GM18861 (cell line): ENCODE measurements at regions not wholly inside any gene's neighbourhood (a gene's known extent, or its start where the extent isn't known, plus 50 kb on each side); places are given as distances from the start of the nearest gene placed in this dataset.

Experiments
- ATAC-seq: cut with Tn5 transposase; IDR thresholded peaks from one replicate; pipeline ENCODE4 v1.9.1; 2021; ENCODE audit not compliant: unreplicated experiment

DNA sequence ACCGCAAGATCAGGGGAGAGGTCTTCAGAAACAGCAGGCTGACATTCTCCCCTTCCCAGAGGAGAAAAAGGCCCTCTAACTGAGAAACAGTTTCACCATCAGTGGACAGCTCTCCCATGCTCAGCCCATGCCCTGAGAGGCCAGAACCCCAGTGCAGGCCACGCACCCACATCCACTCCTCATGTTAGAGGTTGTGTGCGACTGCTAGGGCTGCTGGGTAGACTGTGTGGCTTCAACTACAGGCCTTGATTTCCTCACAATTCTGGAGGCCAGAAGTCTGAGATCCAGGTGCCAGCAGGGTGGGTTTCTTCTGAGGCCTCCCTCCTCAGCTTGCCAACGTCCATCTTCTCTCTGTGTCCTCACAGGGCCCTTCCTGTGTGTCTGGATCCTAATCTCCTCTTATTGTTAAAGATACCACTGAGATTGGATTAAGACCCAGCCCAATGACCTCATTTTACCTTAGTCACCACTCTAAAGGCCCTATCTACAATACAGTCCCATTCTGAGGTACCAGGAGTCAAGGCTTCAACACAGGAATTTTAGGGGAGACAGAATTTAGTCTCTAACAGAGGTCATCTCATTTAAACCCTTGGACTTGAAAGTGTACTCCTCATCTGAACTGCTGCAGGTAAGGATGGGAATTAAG, 67.7 kb upstream of the CD93 start:
- no peak for ATAC-seq

DNA sequence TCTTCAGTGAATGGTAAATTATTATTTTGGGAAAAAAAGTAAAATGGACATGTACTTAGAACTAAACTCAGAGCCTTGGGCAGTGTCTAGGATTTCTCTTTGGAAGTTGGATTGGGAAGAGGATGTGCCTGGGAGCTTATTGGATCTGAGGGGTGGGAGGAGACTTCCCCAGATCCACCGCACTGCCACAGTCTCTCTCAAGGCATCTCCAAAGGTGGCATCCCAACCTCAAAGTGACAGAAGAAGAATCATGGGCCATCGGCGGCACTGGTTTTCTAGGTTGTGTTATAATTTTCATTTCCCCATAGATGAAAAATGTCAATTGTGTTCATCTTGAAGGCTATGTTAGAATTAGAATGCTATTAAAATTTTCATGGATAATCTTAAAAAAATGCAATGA, 66.8 kb upstream of the CD93 start:
- ATAC-seq: no peak

DNA sequence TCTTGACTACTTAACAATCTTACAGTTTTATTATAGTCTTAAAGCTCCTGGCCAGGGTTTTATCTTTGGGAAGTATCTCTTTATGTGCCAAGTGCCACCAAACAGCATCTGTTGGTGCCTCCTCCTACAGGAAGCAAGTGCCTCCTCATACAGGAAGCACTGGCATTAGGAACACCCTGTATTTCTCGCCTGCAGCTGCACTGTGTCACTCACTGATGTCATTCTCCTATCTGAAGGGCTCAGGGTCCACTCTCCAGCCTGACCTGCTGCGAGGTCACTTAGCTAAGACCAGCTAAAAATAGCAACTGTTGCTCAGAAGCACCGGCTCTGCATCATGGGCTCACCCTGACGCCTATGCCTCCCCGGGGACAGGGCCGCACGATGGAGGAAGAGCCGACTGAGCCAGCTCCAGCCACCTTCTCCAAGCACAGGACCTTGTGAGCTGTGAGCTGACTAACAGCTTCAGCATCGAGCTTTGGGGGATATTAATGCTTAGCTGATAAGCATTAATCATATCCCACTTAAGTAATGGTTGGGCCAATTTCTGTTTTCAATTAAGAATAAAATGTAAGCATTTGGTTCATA, 66.3 kb upstream of the CD93 start:
- no peak for ATAC-seq

DNA sequence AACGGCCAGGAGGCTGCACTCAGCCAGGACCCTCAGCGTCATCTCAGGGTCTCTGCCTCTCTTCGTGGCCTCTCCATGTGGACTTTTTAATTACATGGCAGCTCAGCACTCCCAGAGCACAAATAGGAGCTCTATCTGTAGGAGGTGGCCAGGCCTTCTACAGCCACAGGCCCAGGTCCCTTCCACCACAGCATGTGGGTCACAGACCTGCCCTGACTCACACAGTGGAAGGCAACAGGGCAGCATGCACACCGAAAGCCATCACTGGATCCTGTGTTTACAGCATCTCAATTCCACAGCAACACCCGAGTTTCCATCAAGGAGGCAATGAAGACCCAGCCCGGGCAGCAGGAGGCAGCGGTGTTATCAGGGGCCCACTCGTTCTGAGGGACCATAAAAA, 65.8 kb upstream of the CD93 start:
- ATAC-seq: no peak

DNA sequence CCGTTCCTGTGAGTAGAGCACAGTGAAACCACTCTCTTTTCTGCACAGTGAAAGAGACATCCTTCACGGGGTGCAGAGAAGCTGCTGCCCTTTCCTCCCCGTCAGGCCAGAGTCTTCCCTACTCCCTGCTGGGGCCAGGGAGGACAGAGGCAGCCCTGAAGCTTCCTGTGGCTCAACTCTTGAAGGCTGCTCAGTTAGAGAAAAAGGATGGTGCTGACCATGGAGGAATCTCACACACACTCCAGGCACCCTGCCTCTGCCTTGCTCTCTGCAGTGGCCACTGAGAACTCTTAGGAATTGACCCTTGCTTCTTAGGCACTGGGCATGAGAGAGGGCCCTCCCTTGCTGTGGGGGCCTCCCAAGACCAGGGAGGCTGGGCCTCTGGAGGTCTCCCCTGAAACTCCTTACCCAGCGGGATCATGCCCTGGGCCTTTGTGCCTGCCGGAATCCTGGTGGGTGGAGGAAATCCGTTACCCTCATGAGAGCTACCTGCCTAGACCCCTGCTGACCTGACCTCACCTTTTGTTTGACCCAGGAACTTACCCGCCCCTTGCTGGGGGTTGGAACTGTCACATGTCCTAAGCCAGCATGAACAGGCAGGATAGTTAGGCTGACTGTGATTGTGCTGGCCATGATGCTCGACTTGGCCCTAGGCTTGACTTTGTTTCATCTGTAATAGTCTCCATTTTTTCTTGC, 65.0 kb upstream of the CD93 start:
- ATAC-seq: no peak

DNA sequence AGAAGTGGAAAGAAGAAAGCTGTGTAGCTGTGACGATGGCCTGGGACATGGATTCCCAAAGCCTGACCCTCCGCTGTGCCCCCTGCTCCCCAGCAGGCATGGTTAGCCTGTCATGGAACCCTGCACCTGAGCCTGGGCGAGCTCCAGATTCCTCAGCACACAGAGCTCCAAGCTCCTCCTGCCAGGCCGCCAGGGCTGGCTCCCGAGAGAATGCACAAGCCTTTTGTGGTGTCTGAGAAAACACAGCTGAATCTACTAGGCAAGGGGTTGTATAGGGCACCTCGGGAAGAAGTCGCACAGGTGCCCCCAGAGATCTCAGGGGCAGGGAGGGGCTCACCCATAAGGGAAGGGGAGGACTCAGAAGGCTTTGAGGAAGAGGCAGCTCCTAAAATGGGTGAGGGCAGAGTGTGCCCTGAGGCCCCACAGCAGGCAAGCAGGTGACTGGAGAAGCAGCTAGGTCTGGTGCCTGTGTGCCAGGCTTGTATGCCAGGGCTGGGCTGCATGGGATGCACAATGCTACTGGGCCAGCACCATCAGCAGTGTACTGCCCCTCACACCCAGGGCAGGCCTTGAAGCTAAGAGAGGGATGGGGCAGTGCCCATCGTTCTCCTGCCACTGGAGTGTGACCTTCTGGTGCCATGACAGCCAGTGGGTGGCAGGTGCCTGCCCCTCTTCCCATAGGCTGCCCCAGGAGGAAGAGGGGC, 64.3 kb upstream of the CD93 start:
- no peak for ATAC-seq

DNA sequence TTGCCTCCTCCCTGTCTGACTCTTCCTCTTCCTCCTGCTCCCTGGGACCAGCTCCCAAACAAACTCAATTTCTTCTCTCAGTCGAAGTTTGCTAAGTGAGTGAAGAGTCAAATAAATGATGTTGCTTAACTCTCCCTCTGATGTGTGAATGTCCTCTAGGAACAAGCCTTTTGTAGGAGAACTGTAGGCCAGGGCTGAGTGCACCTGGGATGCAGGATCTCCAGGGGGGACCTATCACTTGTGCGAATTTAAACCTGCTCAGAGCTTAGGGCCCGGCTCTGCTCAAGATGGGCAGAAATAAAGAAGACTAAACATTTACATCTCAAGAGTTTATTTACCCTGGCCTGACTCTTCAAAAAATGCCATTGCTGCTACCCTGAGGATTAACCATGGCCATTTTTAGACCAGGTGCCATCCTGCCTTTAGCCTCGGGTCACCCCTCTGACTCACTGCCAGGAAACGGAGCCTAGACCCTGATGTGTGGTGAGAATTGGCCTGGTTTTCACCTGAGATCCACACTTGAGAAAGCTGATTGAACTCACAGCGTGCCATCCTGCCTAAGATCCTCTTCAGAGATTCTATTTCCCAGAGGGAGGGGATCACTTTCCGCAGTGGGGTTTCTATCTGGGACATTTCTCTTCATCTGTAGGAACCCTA, 63.6 kb upstream of the CD93 start:
- ATAC-seq: no peak

DNA sequence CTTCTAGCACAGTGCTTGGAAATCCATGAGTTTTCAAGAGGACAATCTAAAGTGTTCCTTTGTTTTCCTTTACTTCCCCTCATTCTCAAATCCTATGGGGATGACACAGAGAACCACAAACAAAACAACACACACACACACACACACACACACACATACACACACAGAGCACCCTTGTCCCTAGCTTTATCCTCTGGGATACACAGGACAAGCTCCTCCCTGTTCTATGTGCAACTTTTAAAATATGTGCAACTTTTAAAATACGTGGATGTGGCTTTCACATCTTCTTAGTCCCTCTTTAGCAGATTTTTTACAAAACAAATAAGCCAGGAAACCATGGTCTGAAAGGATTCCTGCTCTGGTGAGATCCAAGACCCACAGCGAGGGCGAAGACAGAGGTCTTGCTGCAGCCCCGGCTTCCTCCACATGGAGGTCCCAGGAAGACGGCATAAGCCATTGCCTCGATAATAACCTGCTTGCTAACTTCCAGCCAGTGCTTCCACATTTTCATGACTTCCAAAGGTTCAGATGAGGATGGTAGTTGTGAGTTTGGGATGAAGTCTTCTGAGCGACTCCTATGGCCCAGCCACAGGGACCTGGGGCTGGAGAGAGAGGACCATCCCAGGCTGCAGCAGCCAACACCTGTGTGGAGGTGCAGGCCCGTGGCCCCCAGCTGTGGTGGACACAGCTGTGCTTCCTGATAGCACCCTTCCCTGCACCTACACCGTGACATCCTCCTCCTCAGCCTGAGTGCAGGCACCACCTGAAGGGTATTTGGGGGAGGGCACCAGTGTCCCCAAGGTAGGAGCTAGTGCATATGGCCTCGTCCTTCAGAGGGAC, 62.8 kb upstream of the CD93 start:
- ATAC-seq: no peak

DNA sequence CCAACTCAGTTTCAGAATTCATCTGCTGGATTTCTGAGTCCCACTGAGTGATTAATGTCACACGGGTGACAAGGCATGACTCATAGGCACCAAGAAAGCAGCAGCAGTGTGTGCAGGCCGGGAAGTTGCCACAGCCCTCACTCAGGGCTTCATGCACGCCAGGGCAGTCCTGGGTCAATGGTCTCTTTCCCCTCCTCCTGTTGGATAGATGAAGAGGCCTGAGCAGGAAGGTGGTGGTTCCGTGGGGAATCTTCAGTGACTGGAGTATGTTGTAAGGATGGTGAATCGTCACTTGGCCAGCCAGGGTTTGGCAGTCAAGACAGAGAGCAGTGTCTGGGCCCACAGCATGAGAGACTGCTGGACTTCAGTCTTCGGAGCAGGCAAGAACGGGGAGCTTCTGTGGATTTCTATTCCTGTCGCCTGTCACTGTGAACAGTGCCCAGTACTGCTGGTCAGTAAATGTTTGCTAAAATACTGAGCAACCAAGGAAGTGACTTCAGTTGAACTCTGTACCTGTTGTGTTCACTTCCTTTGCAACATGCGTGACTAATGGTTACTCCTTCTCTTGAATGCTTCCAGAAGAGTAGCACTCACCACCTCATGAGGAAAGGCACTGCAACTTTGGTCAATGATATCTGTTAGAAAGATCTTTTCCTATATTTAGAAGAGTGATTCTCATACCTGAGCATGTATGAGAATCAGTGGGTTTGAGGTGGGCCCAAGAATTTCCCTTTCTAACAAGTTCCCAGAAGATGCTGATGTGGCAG, 62.0 kb upstream of the CD93 start:
- ATAC-seq: no peak

DNA sequence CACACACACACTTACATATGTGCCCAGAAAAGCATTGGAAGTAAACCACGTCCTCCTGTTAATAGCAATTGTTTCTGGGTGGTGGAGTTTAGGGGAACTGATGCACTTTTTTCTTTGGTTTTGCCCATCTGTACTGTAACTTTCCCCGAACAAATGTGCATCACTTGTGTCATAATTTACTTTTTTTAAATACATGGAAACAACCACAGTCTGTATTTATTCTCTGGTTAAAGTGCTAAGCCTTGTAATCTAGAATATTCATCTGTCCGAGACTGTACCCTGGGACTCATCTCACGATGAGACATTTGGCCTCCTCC, 61.5 kb upstream of the CD93 start:
- ATAC-seq: no peak

DNA sequence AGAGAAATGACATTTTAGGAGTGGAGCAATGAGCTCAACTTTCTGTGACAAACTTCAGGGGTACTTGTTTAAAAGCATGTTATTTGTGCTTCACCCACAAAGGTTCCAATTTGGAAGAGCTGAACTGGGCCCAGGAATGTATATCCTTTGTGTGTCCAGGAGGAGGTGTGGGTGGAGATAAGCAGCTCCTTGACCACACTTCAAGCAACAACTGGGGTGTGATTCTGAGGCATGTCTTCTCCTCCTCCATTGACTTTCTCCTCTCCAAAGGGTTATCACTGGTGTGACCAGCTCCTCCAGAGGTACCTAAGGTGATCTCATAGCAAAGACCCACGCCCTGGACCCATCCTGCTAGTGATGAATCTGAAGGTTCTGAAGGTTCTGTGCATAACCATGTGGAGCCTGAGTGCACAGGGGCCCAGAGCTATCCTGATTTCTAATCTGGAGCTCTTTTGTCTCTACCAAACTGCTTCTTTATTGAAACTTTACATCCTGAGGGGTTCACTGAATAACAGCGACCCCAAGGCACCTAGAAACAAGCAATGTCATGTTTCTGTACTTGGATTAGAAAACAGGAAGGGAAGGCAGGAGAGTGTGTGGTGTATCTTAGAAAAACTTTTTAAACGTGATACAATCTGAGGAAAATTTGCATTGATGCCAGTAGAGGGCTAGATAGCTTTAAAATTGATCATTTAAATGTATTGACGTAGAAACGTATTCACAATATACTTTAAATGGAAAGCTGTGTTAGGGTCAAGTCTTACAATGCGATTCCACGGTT, 60.9 kb upstream of the CD93 start:
- ATAC-seq: no peak

DNA sequence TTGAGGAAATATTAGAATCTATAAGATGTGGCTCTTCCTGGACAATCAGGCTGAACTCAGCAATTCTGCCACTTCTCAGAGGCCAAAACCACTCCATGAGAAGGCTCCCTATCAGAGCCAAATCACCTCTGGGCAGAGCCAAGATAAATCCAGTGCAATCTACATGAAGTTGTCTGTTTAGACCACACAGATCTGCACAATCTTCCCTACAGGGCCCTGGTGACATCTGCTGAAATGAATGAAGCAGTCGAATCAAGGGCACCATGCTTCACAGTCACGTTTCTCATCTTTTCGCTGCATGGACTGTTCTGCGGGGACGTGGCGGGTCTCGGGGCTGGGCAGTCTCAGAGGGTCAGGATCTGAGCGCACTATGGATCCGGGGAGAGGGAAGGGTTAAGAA, 60.1 kb upstream of the CD93 start:
- no peak for ATAC-seq

DNA sequence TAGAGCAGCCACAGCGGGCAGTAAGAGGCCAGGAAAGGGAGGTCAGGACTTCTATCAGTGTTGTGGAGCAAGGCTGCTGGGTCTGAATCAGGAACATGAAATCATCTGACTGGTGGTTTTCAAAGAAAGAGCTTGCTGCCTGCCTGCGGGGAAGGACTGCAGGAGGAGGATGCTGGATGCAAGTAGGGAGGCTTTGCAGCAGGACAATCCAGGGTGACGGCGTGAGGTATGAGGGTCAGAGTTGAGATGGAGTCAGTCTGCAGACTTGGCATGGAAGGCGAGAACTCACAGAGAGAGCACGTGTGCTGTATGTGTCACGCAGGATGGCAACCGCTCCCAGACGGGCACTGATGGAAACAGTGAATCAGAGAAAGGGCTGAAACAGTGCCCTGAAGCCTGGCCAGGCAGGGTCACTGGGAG, 59.2 kb upstream of the CD93 start:
- no peak for ATAC-seq

DNA sequence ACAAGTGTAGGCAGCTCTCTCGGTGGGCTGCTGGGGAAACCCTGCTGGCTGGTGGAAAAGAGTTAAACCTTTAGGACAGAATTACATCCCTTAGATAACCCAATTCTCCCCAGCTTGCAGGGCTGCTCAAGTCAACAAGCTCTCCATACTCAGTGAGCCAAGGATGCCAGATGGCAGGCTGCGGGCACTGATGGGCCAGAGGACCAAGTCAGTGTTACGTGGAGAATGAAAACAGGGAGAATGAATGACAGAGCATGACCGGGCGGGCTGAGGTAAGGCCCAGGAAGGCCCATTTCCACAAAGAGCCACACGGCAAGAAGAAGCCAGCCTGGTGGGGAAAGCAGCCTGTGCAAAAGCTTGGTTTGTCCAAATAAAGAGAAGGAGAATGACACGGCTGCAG, 58.7 kb upstream of the CD93 start:
- ATAC-seq: no peak

DNA sequence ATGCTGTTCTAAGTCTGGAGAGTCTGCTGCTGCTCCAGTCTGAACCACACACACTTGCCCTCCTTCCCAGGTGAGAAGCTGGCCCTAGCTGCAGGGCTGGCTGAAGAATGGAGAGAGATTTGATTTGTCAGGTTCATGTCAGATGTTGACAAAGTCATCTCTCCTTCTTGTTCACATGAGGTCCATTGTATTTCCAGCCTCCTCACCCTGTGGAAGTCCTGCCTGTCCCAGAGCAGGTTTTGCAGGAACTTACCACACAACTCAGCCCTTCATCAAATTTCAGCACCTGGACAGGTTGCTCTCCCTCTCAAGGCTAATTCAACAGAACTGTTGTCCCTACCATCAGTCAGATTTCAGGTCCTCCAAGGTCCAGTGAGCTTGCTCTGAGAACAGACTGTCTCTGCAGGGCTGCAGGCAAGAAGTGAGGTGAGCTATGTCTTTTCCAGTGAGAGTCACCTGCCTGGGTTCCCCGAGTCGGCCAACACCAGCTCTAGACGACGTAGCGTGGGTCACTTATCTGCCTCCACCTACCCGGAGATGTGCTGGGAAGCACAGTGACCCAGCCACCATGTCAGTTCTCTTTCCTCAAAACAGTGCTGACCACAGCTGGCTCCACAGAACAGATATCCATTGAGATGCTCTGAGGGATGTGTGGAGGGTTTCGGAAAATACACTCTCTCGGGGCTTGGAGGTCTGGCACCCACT, 58.0 kb upstream of the CD93 start:
- no peak for ATAC-seq

DNA sequence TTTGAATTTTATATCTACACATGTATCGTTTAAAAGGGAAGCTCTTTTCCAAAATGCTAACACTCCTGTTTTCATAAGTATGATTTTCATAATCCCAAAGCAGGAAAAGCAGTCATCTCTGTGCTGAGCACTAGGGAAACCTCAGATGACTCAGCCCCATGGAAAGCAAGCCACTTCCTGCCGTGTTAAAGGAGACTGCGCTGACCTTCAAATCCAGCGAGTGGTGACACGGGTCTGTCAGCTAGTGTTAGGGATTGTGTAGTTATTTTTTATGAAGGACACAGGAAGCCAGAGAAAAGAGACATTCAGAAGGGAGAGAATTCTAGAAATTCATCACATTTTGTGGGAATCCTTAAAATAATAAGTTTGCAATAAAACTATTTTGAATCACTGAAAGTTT, 57.0 kb upstream of the CD93 start:
- ATAC-seq: no peak

DNA sequence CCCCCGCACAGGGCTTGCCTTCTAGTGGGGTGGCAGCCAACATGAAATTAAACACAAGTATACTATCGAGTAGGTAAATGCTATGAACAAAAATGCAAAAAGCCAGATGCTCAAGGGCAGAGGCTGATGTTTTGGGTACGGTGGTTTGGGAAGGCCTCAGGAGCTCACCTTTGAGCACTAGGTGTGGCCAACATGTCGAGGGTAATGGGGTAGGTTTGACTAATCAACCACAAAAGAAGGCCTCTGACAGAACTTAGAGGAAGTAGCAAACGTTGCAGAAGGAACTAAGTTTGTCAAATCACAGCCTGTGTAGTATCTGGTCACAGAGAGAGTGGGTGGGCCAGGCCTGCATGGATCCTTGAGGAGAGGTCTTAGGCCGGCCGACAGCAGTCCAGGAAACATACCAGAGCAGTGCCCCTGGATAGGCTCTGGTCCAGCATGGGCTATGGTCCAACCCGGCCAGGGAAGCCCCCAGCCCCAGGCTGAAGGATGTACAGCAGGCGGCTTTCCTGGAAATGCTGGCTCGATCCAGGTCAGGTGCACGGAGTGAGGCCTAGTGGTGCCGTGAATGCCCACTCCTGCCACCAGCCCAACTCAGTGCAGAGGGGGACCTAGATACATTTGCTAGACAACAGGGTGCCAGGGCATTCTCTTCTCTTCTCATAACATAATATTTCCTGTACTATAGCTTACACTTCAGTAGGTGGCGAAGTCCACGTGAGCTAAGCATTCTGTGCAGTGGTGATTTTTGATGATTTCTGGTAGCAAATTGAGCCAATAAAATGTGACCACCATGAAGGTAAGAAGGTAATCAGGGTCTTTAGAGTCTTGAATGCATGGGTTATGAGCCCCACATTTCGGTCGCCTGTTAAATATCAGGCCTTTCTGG, 56.3 kb upstream of the CD93 start:
- peak; percentile 58 for ATAC-seq
